ENCODE measurements at regions not wholly inside any gene's neighbourhood (a gene's known extent, or its start where the extent isn't known, plus 50 kb on each side); places are given as distances from the start of the nearest gene placed in this dataset.

- POLR2A ChIA-PET: no interaction called here
These were observed 327.3 kb downstream of the SMAD2 start for GRCh38 chr18:47603158-47603557.

More at GRCh38 chr18:47603158-47603557, 327.3 kb downstream of the SMAD2 start:
- no peak for DNase-seq (ENCODE audit: low read depth, low spot score)
- no peaks in the 10 kb centered on the region for H3K36me3 ChIP-seq (ENCODE audit: control insufficient read depth in 2 of 2, extremely low read depth in 1 of 2, insufficient read depth in 2 of 2, low read length in 2 of 2)
- intact Hi-C loops (cut with micrococcal nuclease): no loop called here
- dilution Hi-C loops (cut with MboI; ENCODE audit: extremely low pct_ligation_motif_present, low sequenced_read_pairs): no loop called here
- no peaks in the 10 kb centered on the region for H3K79me2 ChIP-seq (ENCODE audit: control insufficient read depth, insufficient read depth, low read length)
- H3K9me1 ChIP-seq (replicated peaks; ENCODE audit: control insufficient read depth, extremely low read depth, insufficient read depth, low read length): no peaks in the 10 kb centered on the region
- no peak overlapping the region for H3K27ac ChIP-seq (ENCODE audit: insufficient read depth, low read depth, low read length)
- H3K27me3 ChIP-seq (ENCODE audit: control insufficient read depth in 2 of 2, insufficient read depth in 2 of 2, low read length in 2 of 2): no peaks in the 10 kb centered on the region
- no TSS peak for BruUV-seq (replicated peaks)
- H3K4me3 ChIP-seq (replicated peaks in 1 of 3; ENCODE audit: insufficient read depth in 1 of 3, low read depth in 1 of 3, low read length in 3 of 3): no peak overlapping the region
- no peaks in the 10 kb centered on the region for H3K9me3 ChIP-seq (replicated peaks; ENCODE audit: control insufficient read depth, insufficient read depth, low read length)
- TF ChIP-seq GATA2 (IDR thresholded peaks at IDR 0.05; ENCODE audit: insufficient read depth, insufficient read length, low read depth, low read length) (no peak), FOS (IDR thresholded peaks at IDR 0.05; ENCODE audit: borderline replicate concordance, insufficient read depth, low read length) (no peak), MAX (IDR thresholded peaks at IDR 0.05; ENCODE audit: insufficient read depth, insufficient read length) (no peak), CTCF (IDR thresholded peaks at IDR 0.05; ENCODE audit: extremely low read depth in 1 of 2, insufficient read depth in 1 of 2, low read depth in 1 of 2, low read length in 2 of 2) (no peak), POLR2AphosphoS5 (IDR thresholded peaks at IDR 0.05; ENCODE audit: insufficient read depth, low read depth, low read length) (no peak), POLR2A (IDR thresholded peaks at IDR 0.05; ENCODE audit: low read depth, low read length) (no peak), JUN (IDR thresholded peaks at IDR 0.05; ENCODE audit: borderline replicate concordance, insufficient read depth, insufficient read length, low read depth) (no peak), MYC (IDR thresholded peaks at IDR 0.05; ENCODE audit: low read depth, low read length) (no peak), EZH2 (IDR thresholded peaks at IDR 0.05; ENCODE audit: borderline replicate concordance, low read depth, low read length, severe bottlenecking) (no peak)
- FAIRE-seq: no peak
- CTCF ChIA-PET: no interaction called here
- no peak overlapping the region for H3K9ac ChIP-seq (replicated peaks; ENCODE audit: extremely low read depth, insufficient read depth, low read length)
- H4K20me1 ChIP-seq (replicated peaks; ENCODE audit: control insufficient read depth, extremely low read depth, insufficient read depth, low read length): no peaks in the 10 kb centered on the region
- no peaks in the 10 kb centered on the region for H3K4me1 ChIP-seq (ENCODE audit: control insufficient read depth, extremely low read depth, insufficient read depth, low read length)
- no peak overlapping the region for H3K4me2 ChIP-seq (ENCODE audit: insufficient read depth, low read length)
- H2AFZ ChIP-seq (ENCODE audit: low read depth, low read length): no peak overlapping the region
